Adipose tissue (tissue), 3 donors: ENCODE measurements at regions not wholly inside any gene's neighbourhood (a gene's known extent, or its start where the extent isn't known, plus 50 kb on each side); places are given as distances from the start of the nearest gene placed in this dataset.

Source experiments
- H3K27ac ChIP-seq: one replicate; pipeline ENCODE4 v1.5.1; 2013; ENCODE audit warnings: low read depth, low read length
- WGBS, 3 donors: extraction: QIAGEN DNeasy Blood & Tissue Kit; methylation state at CpG; one replicate each; pipeline ENCODE4 v1.1.7; 2013; 5-methylcytosine and 5-hydroxymethylcytosine counted together
- donor health status: healthy with polysubstance abuse.
- donor health status: Bipolar disorder and iron deficiency.
- donor health status: healthy.

DNA sequence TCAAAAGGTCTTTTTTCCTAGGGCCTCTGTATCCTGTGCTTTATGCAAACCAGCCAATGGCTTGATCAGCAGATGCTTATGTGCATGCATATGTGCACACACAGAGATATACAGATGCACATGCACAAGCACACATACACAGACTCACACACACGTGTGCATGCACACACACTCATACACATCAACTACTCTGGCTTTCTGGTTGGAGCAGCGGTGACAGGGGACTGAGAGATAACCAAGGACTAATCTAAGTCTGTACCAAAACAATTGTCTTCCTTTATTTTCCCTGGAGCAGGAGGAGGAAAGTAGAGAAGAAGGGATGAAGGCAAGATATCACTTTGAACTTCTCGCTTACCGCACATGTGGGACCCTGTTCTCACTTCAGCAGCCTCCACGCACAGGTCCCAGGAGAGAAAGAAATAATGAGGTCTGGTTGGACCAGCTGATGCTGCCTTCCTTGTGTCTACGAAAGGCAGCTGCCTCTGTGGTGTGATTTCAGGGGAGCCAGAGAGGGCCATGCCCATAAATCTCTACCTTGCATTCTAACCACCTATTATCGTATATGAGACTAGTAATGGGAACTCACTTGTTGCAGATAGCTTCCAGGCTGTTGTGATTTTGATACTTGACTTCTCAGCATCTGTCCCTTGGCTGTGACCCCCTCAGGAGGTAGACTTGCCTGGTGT, 338.0 kb downstream of the EN1 start:
- H3K27ac ChIP-seq, result no peak overlapping the region
- 82 to 87% (median 86%) methylated on average over 7 of the region's 7 CpGs for WGBS, 3 donors

DNA sequence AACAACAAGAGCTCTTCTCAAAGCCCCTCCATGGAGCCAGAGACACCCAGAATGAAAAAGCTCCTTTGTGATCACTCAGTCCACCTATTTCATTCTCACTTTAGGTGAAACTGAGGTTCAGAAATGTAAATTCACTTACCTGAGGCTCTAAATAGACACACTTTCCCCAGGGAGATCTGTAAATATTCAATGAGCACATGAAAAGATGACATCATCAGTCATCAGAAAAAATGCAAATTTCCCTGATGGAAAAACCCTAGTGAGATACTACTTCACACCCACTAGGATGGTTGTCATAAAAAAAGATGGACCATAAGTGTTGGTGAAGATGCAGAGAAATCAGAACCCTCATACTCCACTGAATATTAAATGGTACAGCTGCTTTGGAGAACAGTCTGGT, 339.2 kb downstream of the EN1 start:
- no peak overlapping the region for H3K27ac ChIP-seq

DNA sequence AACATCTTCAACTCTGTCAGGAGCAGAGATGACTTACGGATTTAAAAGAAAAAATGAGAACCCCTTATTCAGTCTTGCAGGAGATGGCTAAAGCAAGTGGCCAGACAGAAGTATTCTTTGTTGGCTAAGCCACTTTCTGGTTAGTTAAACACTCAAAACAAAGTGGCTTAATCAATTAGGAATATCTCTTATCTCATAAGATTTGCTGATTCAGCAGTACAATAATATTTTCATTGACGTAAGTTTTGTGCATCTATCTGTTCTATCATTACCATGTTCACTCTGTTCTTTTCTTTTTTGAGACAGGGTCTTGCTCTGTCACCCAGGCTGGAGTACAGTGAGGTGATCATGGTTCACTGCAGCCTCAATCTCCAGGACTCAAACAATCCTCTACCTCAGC, 342.0 kb downstream of the EN1 start:
- H3K27ac ChIP-seq, result no peak overlapping the region
- 85 to 94% (median 87%) methylated on average over 2 of the region's 2 CpGs for WGBS, 3 donors

DNA sequence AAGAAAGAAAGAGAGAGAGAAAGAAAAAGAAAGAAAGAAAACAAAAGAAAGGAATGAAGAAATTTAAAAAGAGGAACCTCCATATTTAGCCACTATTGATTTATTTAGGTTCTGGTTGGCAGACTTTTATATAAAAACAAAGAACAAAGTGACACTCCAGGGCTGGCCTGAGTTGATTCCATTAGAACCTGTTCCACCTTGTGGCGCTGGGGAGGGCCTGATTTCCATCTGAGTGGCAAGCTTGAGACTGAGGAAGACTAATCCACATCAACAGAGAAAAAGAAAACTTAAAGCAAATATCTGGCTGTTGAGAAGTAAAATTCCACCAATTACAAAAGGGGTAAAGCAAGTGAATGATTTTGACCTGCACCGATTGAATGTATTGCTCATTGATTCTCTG, 345.3 kb downstream of the EN1 start:
- 69 to 86% (median 84%) methylated on average over 2 of the region's 2 CpGs for WGBS, 3 donors
- H3K27ac ChIP-seq, result no peak overlapping the region

DNA sequence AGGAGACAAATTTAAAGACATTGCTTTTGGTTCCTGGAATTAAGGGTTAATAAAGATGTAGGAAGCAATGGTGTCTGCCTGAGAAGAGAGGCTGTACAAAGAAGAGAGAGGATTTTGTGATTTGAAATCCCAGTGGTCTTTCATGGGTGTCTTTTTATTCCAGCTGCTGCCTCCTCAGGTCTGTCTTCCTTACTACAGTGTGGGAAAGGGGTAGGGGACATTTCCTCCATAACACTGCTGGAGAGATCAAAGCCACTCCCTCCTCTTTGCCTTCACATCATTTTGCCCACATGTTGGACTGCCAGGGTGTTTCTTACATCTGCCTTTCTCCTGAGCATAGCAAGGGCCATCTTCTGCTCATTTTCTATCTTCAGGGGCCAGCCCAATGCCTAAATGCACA, 348.5 kb downstream of the EN1 start:
- no peak overlapping the region for H3K27ac ChIP-seq

DNA sequence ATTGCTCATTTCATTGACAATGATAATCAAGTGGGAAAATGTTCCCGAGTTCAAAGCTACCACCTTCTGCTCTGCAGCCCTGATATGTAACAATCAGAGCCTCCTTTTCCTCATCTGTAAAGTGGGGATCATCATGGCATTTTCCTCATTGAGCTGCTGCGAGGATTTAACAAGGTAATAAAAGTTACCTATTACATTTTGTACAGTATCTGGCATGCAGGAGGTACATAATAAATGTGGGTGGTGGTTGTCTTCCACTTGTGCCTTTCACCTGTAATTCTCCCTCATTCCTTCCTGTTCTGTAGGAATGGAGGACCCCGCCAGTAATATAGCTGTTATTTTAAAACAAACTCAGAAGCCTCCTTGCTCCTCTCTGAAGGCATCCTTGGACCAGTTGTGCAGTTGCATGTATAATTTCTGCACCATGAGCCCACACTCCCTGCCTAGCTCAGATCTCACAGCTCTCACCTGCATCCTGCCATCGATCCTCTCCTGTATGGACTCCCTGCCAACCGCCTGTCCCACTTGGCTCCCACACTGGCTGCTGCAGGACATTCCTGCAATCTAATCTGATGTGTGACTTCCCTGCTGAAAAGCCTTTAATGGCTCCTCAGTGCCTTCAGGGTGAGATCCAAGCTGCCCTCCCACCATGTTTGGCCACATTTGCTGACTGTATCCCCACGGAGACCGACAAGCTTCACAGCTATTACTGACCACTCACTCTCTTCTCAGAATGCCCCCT, 350.4 kb downstream of the EN1 start:
- H3K27ac ChIP-seq, result no peak overlapping the region
- 72 to 79% (median 79%) methylated on average over 7 of the region's 7 CpGs for WGBS, 3 donors

DNA sequence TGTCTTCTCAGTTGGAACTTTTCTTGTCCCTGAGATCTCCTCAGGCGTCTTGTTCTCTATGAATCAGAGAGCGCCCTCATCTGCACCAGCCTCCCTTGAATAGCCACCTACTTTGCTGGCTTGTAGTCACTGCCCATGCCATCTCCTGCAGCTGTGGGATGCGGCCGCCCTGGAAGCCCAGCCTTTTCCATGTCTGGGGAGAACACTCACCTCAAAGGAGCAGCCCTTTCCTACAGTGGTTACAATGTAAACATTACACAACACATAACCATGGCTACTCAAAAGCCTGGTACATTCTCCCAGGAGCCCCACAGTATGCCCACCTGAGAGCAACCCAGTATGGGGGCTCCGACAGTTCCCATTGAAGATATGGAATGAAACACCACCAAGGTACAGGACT, 351.0 kb downstream of the EN1 start:
- 95 to 96% (median 95%) methylated on average over 5 of the region's 5 CpGs for WGBS, 3 donors
- no peak overlapping the region for H3K27ac ChIP-seq

DNA sequence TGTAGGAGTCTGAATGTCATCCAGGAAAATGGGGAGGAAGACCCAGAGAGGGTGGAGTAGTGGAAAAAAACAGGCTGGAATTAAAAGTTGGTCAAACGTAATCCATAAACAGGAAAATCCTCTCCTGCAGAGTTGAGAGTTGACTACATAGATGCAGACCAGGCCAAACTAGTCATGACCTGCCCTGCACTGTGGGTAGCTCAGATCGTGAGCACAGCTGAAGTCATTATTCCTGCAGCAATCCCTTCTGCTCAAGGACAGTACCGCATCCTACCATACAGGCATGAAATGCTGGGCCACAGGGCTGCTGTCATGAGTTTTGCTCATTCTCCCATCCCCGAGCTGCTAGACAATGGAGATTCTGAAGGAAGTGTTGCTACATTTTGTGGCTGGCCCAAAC, 352.2 kb downstream of the EN1 start:
- H3K27ac ChIP-seq, result no peak overlapping the region
- WGBS, 3 donors, result 62 to 63% (median 62%) methylated on average over 4 of the region's 4 CpGs

DNA sequence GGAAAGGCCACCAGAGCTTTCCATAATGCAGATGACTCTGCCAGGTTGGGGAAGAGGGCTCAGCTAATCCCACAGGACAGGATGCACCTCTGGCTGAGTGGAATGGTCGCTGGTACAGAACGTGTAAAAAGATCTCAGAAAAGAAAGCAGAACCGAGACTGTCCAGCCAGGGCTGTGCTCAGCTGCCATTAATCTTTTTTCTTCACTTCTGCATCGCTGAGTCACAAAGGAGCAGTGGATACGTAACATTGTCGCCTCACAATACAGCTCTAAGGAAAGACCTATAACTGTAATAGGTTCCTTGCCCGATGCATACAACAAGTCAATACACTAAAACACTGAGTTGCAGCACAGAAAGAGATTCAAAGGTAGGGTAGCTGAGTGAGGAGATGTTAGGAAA, 354.2 kb downstream of the EN1 start:
- no peak overlapping the region for H3K27ac ChIP-seq
- WGBS, 3 donors, result 79 to 83% (median 82%) methylated on average over 7 of the region's 7 CpGs

DNA sequence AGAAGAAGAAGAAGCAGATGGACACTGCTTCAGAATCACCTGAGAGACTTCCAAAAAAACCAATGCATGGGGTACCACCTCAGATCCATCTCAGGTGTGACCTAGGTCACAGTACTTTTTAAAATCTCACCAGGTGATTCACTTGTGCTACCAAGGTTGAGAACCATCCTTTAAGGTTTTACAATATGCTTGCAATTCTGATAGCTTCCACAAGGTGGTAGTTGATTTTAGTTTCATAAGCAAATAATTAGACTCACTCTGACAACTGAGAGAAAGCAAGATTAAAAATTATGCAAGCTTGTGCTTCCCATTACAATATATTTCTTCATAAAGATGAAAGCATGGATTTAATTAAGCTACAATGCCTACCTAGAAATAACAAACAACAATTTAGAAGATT, 355.1 kb downstream of the EN1 start:
- H3K27ac ChIP-seq, result no peak overlapping the region

DNA sequence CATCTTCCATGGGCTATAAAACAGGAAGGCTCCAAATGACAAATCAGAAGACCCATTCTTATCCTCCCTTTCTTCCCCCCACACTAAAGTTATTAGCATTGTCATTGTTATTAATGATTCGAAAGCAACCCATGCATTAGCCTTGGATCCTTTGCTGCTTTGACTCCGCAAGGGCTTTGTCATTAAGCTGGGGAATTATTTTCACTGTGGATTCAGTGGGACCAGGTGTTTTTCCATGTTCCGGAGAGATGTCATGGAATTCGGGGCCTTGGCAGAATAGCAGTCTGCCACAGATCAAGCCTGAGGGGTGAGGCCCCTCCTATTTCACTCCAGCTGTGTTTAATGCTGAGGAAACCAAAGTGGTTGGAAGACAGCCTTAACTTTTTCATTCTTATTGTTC, 357.1 kb downstream of the EN1 start:
- no peak overlapping the region for H3K27ac ChIP-seq
- WGBS, 3 donors, result 46 to 62% (median 48%) methylated on average over 4 of the region's 4 CpGs

DNA sequence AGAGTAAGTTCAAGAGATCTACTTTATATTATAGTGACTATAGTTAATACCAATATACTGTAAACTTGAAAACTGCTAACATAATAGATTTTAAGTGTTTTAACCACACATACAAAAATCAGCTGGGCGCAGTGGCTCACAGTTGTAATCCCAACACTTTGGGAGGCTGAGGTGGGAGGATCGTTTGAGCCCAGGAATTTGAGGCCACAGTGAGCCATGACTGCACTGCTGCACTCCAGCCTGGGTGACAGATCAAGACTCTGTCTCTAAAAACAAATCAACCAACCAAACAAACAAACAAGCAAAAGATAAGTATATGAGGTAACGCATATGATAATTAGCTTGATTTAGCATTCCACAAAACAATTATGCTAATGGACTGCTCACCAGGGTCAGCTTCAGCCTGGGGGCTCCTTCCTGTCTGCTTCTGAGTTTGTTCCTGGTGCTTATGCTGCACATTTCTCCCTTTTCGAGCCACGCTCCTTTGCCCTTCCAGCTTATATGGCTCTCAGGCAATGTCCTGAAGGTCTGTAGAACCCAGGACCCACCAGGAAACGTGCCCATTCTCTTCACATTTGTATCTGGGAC, 357.6 kb downstream of the EN1 start:
- WGBS, 3 donors, result 67 to 70% (median 70%) methylated on average over 6 of the region's 6 CpGs

DNA sequence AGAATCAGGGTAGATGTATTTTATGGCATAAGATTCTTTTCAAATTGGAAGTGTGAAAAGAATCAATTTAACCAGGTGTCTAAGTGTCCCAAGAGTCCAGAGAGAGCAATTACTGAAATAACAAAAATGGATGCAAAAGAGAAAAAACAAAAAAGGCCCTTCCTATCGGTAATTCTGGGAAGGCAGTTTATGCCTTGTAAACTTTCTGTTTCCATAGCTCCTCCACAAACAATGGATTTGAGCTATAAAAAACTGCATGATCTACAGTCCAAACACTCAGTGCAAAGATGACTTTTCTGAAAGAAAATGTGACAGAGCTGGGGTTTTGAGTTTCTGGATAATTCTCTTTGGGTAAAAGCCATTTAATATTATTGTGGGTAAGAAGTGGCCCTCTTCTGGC, 366.1 kb downstream of the EN1 start:
- 55 to 72% (median 64%) methylated on average over 1 of the region's 1 CpG for WGBS, 3 donors
- H3K27ac ChIP-seq, result no peak overlapping the region

More for the DNA sequence above, 357.6 kb downstream of the EN1 start:
- H3K27ac ChIP-seq, result no peak overlapping the region

DNA sequence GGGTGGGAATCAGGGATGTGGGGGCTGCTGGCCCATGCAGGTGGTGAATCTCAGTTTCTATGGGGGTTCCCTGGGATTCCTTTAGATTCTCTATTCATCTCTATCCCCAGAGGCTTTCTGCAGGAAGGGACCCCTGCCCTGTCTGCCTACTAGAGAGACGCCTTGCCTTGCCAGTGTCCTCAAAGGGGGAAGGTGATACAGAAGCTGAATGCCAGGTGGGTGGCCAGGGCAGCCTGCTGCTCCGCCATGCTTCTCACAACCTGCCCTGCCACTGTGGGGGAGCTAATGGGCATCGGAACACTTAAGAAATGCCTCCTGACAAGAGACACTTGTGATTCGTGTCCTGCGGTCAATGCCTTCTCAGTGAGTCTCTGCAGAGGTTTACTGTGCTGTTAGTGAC, 368.4 kb downstream of the EN1 start:
- WGBS, 3 donors, result 82 to 91% (median 86%) methylated on average over 5 of the region's 5 CpGs
- no peak overlapping the region for H3K27ac ChIP-seq

DNA sequence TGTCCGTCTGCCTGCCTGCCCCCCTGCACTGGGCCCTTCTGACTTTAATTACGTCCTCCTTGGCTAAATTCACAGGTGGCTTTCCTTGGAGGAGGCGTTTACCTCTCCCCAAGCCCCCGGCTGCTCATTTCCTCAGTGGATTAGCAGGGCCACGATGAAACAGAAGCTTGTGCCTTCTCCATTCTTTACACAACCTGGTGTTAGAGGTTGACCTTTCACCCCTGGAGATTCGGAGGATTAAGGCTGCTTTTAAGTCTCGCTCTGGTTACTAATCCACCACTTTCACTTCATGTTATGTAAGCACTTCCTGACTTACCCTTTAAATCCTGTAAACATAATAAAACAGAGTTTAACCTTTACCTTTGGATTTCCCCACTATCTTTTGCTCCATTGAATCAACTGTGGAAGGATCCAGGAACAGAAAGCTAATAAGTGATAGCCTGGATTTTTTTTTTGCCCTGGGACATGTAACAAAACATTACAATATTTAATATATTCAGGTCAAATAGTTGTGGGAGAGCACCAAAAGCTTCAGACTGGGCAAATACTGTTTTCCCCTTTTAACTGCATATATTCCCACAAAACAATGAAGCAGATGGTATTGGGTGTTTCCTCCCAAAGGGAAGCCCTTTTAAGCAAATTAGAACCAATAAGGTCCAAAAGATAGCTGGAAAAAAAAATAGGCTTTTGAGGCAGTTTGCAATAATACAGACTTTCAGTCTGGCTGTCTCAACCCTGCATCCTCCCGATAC, 370.2 kb downstream of the EN1 start:
- H3K27ac ChIP-seq, result no peak overlapping the region
- WGBS, 3 donors, result 48 to 53% (median 52%) methylated on average over 8 of the region's 8 CpGs

DNA sequence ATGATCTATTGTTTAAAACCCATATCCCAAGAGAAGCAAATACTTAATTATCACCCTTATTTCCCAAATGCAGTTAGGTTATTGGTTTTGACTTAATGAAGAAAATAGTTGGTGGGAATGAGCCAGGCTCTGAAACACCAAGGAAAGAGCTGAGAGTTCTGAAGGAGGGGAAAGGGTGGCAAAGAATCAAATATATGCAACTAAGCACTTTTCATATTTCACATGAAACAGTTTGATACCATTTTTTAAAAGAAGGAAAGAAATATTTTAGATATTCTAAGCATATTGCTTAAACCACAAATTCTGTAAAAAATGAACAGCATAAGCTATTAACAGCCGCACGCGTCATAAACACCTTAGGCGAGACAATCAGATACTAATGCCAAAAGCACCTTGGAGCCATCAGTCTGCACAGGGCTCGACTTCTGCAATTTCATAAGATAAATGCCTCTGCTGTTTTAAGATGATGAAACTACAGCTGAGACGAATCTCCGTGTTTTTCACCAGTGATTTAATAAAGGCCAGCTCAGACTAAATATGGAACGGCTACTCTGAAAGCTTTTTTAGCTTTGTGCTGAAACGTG, 371.7 kb downstream of the EN1 start:
- 76 to 86% (median 83%) methylated on average over 9 of the region's 9 CpGs for WGBS, 3 donors
- no peak overlapping the region for H3K27ac ChIP-seq

DNA sequence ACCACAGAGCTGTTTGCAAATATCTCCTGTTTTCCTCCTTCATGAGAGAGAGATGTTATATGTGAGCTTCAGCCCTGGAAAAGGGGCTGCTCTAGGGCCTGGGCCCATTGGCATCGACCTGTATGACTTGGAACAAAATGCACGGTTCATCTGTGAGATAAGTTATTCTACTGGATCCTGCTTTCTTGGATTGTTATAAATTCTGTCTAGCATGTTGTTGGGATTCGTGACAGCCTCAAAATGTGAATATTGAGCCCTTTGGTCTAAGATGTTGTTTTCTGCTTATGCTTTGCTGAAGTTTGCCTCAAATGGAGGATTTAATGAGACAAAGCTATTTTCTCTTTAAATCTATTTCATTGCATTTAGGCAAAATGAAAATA, 372.9 kb downstream of the EN1 start:
- 67 to 81% (median 73%) methylated on average over 3 of the region's 3 CpGs for WGBS, 3 donors
- H3K27ac ChIP-seq, result no peak overlapping the region

DNA sequence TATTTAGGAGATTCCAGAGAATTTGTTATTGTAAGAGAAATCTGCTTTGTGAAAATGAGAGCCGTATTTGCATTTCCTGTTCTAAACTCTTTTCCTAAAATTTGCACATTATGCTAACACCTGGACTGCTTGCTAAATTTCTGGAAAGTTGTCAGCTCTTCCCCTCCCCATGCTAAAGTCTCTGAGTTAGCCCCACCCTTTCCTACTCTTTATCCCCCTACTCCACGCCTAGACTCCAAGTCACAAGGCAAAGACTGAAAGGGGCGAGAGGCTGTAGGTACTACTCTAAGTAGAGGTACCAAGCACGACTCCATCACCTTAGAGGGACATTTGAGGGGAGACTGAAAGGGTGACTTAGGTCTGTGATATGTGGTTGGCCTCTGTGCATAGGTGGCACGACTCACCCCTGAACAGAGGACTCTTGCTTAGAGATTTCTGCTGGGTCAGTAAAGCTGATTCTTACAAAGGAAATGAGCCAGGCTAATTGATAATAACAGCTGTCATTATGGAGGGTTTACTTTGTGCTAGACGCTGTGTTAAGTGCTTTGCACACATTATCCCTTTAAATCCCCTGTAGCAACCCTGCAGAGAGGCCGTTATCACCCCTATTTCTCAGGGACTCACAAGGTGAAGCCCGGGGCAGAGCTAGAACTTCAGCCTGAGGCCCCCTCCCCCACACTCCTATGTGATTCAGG, 373.5 kb downstream of the EN1 start:
- WGBS, 3 donors, result 41 to 44% (median 41%) methylated on average over 8 of the region's 8 CpGs
- H3K27ac ChIP-seq, result no peak overlapping the region

DNA sequence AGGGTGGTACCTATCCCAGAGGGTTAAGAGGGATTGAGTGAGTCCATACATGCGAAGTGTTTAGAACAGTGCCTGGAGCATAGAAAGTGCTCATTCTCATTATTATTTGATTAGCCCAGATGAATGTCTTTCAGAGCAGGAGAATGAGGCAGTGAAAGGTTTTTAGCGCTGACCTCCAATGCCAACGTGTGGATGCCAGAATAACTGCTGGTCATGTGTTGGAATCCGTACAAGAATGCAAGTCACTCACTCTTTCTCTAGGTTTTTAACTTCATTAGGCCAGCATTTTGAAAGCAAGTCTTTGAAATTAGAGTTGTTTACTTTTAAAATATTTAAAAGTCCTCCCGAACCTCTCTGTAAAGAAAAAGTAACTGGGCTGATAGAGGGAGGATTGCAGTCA, 374.2 kb downstream of the EN1 start:
- H3K27ac ChIP-seq, result no peak overlapping the region
- WGBS, 3 donors, result 58 to 68% (median 68%) methylated on average over 5 of the region's 5 CpGs
